ENCODE measurements at regions not wholly inside any gene's neighbourhood (a gene's known extent, or its start where the extent isn't known, plus 50 kb on each side); places are given as distances from the start of the nearest gene placed in this dataset.

DNA sequence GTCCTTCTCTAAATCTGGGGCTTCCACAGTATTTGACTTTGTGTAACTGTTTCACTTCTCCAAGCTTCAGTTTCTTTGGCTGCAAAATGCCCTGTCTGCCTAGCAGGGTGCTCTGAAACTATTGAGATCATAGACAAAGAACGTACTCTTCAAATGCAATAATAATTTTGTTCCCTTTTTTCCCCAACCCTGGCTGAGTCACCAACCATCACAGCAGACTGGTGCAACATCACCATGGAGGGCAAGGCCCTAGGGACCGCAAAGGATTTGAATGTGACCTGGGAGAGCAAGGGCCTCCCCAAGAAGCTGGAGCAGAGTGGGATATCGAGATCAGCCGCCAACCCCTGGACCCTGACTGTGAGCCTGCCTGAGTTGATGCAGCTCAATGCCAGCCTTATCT, 115.0 kb downstream of the FCRL5 start:
- TF ChIP-seq CTCF (conservative IDR thresholded peaks at IDR 0.05; ENCODE audit: low read length) (no peak), EZH2phosphoT487 (IDR thresholded peaks at IDR 0.05; ENCODE audit: borderline replicate concordance) (no peak)

All from Loucy (cell line).